ENCODE measurements at regions not wholly inside any gene's neighbourhood (a gene's known extent, or its start where the extent isn't known, plus 50 kb on each side); places are given as distances from the start of the nearest gene placed in this dataset.

- no peak overlapping the region for H3K4me3 ChIP-seq (ENCODE audit: low read depth, low read length)
- no peak for TF ChIP-seq CTCF (conservative IDR thresholded peaks at IDR 0.05; ENCODE audit: low read depth, low read length)
- no peak for DNase-seq (ENCODE audit: low read depth)
These were observed 335.2 kb downstream of the PPP1R2C start for GRCh38 chrX:42442745-42443144.

GRCh38 chrX:42437211-42437610 is 340.8 kb downstream of the PPP1R2C start:
- no peak for TF ChIP-seq CTCF (conservative IDR thresholded peaks at IDR 0.05; ENCODE audit: low read depth, low read length)
- H3K4me3 ChIP-seq (ENCODE audit: low read depth, low read length): no peak overlapping the region
- no peak for DNase-seq (ENCODE audit: low read depth)

- no peak for DNase-seq (ENCODE audit: low read depth)
- no peak overlapping the region for H3K4me3 ChIP-seq (ENCODE audit: low read depth, low read length)
- TF ChIP-seq CTCF (conservative IDR thresholded peaks at IDR 0.05; ENCODE audit: low read depth, low read length): no peak
These were observed 343.4 kb downstream of the PPP1R2C start for GRCh38 chrX:42434458-42435166.

- no peak for TF ChIP-seq CTCF (conservative IDR thresholded peaks at IDR 0.05; ENCODE audit: low read depth, low read length)
- no peak overlapping the region for H3K4me3 ChIP-seq (ENCODE audit: low read depth, low read length)
- DNase-seq (ENCODE audit: low read depth): no peak
These were observed 345.4 kb downstream of the PPP1R2C start for GRCh38 chrX:42432552-42432951.

GRCh38 chrX:42422961-42423360 is 355.0 kb downstream of the PPP1R2C start:
- H3K4me3 ChIP-seq (ENCODE audit: low read depth, low read length): no peak overlapping the region
- no peak for DNase-seq (ENCODE audit: low read depth)
- TF ChIP-seq CTCF (conservative IDR thresholded peaks at IDR 0.05; ENCODE audit: low read depth, low read length): no peak

GRCh38 chrX:42420426-42420825 is 357.5 kb downstream of the PPP1R2C start:
- DNase-seq (ENCODE audit: low read depth): no peak
- no peak overlapping the region for H3K4me3 ChIP-seq (ENCODE audit: low read depth, low read length)
- TF ChIP-seq CTCF (conservative IDR thresholded peaks at IDR 0.05; ENCODE audit: low read depth, low read length): no peak

- no peak for TF ChIP-seq CTCF (conservative IDR thresholded peaks at IDR 0.05; ENCODE audit: low read depth, low read length)
- no peak overlapping the region for H3K4me3 ChIP-seq (ENCODE audit: low read depth, low read length)
- no peak for DNase-seq (ENCODE audit: low read depth)
These were observed 362.3 kb downstream of the PPP1R2C start for GRCh38 chrX:42415636-42416035.

Data from epithelial cell of proximal tubule (primary cell).